Activated naive CD4-positive, alpha-beta T cell treated with anti-CD3 and anti-CD28 coated beads, Interleukin-2, amount 50 U/mL, for 24 hours (primary cell): ENCODE measurements at regions not wholly inside any gene's neighbourhood (a gene's known extent, or its start where the extent isn't known, plus 50 kb on each side); places are given as distances from the start of the nearest gene placed in this dataset.
A peak's percentile ranks its signal among the peaks of the same experiment; 100 is the strongest.
"Not testable (repeated sequence)": the region's sequence is repeated elsewhere in the genome, so short reads cannot be mapped to it uniquely, and the experiment has no call there.

ENCODE experiments used
- H3K27ac Mint-ChIP-seq: one replicate; pipeline ENCODE4 v1.8.0; 2021; ENCODE audit warnings: mild to moderate bottlenecking, mixed read lengths
- H3K27me3 Mint-ChIP-seq: one replicate; pipeline ENCODE4 v1.8.0; 2021; ENCODE audit warnings: mixed read lengths
- H3K36me3 Mint-ChIP-seq: one replicate; pipeline ENCODE4 v1.8.0; 2021; ENCODE audit warnings: mixed read lengths
- H3K4me1 Mint-ChIP-seq: one replicate; pipeline ENCODE4 v1.8.0; 2021; ENCODE audit warnings: mixed read lengths
- H3K4me3 Mint-ChIP-seq: one replicate; pipeline ENCODE4 v1.8.0; 2021; ENCODE audit warnings: mild to moderate bottlenecking, mixed read lengths
- H3K9me3 Mint-ChIP-seq: one replicate; pipeline ENCODE4 v1.8.0; 2021; ENCODE audit warnings: mixed read lengths

GRCh38 chr5:91456928-91457680 lies 74.0 kb upstream of the ARRDC3 start:
- H3K36me3 Mint-ChIP-seq = peaks cover 2% of the 10 kb centered on the region
- peaks cover 4% of the 10 kb centered on the region for H3K4me1 Mint-ChIP-seq
- no peak overlapping the region for H3K27ac Mint-ChIP-seq
- H3K9me3 Mint-ChIP-seq = no peaks in the 10 kb centered on the region
- H3K4me3 Mint-ChIP-seq = no peak overlapping the region
- no peaks in the 10 kb centered on the region for H3K27me3 Mint-ChIP-seq

- Mint-ChIP-seq H3K4me1 (peaks cover 4% of the 10 kb centered on the region), H3K36me3 (peaks cover 5% of the 10 kb centered on the region), H3K4me3 (no peak overlapping the region), H3K27ac (no peak overlapping the region), H3K9me3 (no peaks in the 10 kb centered on the region), H3K27me3 (no peaks in the 10 kb centered on the region)
Measured at GRCh38 chr5:91449083-91449482, 66.0 kb upstream of the ARRDC3 start.

DNA sequence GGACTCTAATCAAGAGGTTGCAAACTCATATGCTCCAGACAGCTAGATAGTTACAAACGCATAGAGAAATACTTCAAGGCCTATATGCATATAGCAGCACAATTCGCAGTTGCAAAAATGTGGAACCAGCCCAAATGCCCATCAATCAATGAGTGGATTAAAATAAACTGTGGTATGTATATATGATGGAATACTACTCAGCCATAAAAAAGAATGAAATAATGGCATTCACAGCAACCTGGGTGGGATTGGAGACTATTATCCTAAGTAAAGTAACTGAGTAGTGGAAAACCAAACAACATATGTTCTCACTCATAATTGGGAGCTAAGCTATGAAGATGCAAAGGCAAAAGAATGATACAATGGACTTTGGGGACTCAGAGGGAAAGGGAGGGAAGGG lies 65.0 kb upstream of the ARRDC3 start:
- not testable (repeated sequence) for H3K27ac Mint-ChIP-seq, H3K4me1 Mint-ChIP-seq, H3K36me3 Mint-ChIP-seq, H3K27me3 Mint-ChIP-seq, H3K4me3 Mint-ChIP-seq, H3K9me3 Mint-ChIP-seq

GRCh38 chr5:91446880-91447279 lies 63.8 kb upstream of the ARRDC3 start:
- H3K4me1 Mint-ChIP-seq, H3K27ac Mint-ChIP-seq, H3K36me3 Mint-ChIP-seq, H3K27me3 Mint-ChIP-seq, H3K4me3 Mint-ChIP-seq, H3K9me3 Mint-ChIP-seq: not testable (repeated sequence)

- Mint-ChIP-seq H3K4me3 (no peak overlapping the region), H3K9me3 (no peaks in the 10 kb centered on the region), H3K27me3 (no peaks in the 10 kb centered on the region), H3K27ac (no peak overlapping the region), H3K4me1 (peaks cover under 1% of the 10 kb centered on the region), H3K36me3 (peaks cover 6% of the 10 kb centered on the region)
Measured at GRCh38 chr5:91443761-91444467, 60.8 kb upstream of the ARRDC3 start.

- Mint-ChIP-seq H3K4me3 (no peak overlapping the region), H3K36me3 (peaks cover 4% of the 10 kb centered on the region), H3K9me3 (no peaks in the 10 kb centered on the region), H3K27ac (no peak overlapping the region), H3K27me3 (no peaks in the 10 kb centered on the region), H3K4me1 (peaks cover 8% of the 10 kb centered on the region)
Measured at GRCh38 chr5:91443023-91443422, 59.9 kb upstream of the ARRDC3 start.

DNA sequence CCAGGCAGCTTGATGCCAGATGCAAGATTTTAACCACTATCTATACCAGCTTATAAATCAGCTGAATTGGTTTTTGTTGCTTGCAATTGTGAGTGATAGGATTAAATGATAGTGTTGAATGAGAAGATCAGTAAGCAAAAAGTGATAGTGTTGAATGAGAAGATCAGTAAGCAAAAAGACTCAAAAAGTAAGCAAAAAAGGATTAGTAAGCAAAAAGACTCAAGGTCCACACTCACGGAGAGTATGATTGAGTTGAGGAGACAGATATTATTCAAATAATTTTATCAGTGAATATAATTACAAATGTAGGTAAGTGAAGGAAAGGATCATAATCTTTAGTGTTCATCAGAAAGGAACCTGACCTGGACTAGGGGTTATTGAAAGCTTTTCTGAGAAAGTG lies 58.0 kb upstream of the ARRDC3 start:
- Mint-ChIP-seq H3K27ac (no peak overlapping the region), H3K27me3 (no peaks in the 10 kb centered on the region), H3K4me1 (peaks cover 17% of the 10 kb centered on the region), H3K4me3 (no peak overlapping the region), H3K36me3 (peaks cover 2% of the 10 kb centered on the region), H3K9me3 (no peaks in the 10 kb centered on the region)

DNA sequence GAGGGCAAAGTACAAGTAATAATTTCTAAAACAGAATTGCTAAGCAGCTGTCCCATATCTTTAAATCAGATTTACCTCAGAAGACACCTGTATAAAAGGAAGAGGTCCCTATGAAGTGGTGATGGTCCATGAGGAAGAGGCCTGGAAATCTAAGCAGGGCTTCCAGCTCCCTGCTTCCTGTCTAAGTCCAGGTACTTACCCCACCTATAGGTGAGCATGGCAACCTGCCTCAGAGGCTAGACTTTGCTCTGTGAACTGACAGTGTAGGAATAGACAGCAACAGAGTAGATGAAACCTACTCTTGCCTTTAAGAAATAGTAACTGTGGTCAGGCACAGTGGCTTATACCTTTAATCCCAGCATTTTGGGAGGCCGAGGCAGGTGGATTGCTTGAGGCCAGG lies 55.8 kb upstream of the ARRDC3 start:
- H3K27me3 Mint-ChIP-seq = no peaks in the 10 kb centered on the region
- no peaks in the 10 kb centered on the region for H3K9me3 Mint-ChIP-seq
- H3K4me3 Mint-ChIP-seq = no peak overlapping the region
- H3K4me1 Mint-ChIP-seq = peaks cover 39% of the 10 kb centered on the region
- H3K36me3 Mint-ChIP-seq = peaks cover 2% of the 10 kb centered on the region
- no peak overlapping the region for H3K27ac Mint-ChIP-seq

- H3K27ac Mint-ChIP-seq = no peak overlapping the region
- H3K4me1 Mint-ChIP-seq = peaks cover 44% of the 10 kb centered on the region
- H3K9me3 Mint-ChIP-seq = no peaks in the 10 kb centered on the region
Measured at GRCh38 chr5:91436241-91436640, 53.1 kb upstream of the ARRDC3 start.

GRCh38 chr5:91434348-91434747 lies 51.2 kb upstream of the ARRDC3 start:
- Mint-ChIP-seq H3K4me1 (peaks cover 44% of the 10 kb centered on the region), H3K27ac (peak overlapping the region; percentile 66), H3K36me3 (peaks cover under 1% of the 10 kb centered on the region), H3K4me3 (peak overlapping the region; percentile 31), H3K27me3 (no peaks in the 10 kb centered on the region), H3K9me3 (no peaks in the 10 kb centered on the region)

More at GRCh38 chr5:91436241-91436640, 53.1 kb upstream of the ARRDC3 start:
- no peaks in the 10 kb centered on the region for H3K36me3 Mint-ChIP-seq
- no peaks in the 10 kb centered on the region for H3K27me3 Mint-ChIP-seq
- no peak overlapping the region for H3K4me3 Mint-ChIP-seq

GRCh38 chr5:91433861-91434260 lies 50.7 kb upstream of the ARRDC3 start:
- Mint-ChIP-seq H3K9me3 (no peaks in the 10 kb centered on the region), H3K27ac (peak overlapping the region; percentile 88), H3K4me1 (peaks cover 43% of the 10 kb centered on the region), H3K4me3 (peak overlapping the region; percentile 31), H3K36me3 (peaks cover 5% of the 10 kb centered on the region), H3K27me3 (no peaks in the 10 kb centered on the region)
